ENCODE measurements at regions not wholly inside any gene's neighbourhood (a gene's known extent, or its start where the extent isn't known, plus 50 kb on each side); places are given as distances from the start of the nearest gene placed in this dataset.
"Not testable (repeated sequence)": the region's sequence is repeated elsewhere in the genome, so short reads cannot be mapped to it uniquely, and the experiment has no call there.

- peak; percentile 58 for DNase-seq (ENCODE audit: low read depth)
Observed at GRCh38 chr6:74585753-74586152, 620.1 kb downstream of the COL12A1 start.

GRCh38 chr6:74581681-74582080 lies 624.2 kb downstream of the COL12A1 start:
- no peak for DNase-seq (ENCODE audit: low read depth)

- DNase-seq (ENCODE audit: low read depth), result no peak
Observed at GRCh38 chr6:74579794-74580193, 626.1 kb downstream of the COL12A1 start.

- DNase-seq (ENCODE audit: low read depth), result peak; percentile 15
Observed at GRCh38 chr6:74579047-74579446, 626.8 kb downstream of the COL12A1 start.

GRCh38 chr6:74578339-74578738 lies 627.5 kb downstream of the COL12A1 start:
- peak; percentile 85 for DNase-seq (ENCODE audit: low read depth)

GRCh38 chr6:74577619-74578018 lies 628.2 kb downstream of the COL12A1 start:
- DNase-seq (ENCODE audit: low read depth), result no peak

GRCh38 chr6:74574794-74575193 lies 631.1 kb downstream of the COL12A1 start:
- DNase-seq (ENCODE audit: low read depth), result peak; percentile 56

- no peak for DNase-seq (ENCODE audit: low read depth)
Observed at GRCh38 chr6:74573613-74574012, 632.2 kb downstream of the COL12A1 start.

- DNase-seq (ENCODE audit: low read depth), result no peak
Observed at GRCh38 chr6:74570044-74570443, 635.8 kb downstream of the COL12A1 start.

- no peak for DNase-seq (ENCODE audit: low read depth)
Observed at GRCh38 chr6:74568861-74569260, 637.0 kb downstream of the COL12A1 start.

GRCh38 chr6:74567923-74568290 lies 637.9 kb downstream of the COL12A1 start:
- DNase-seq (ENCODE audit: low read depth), result not testable (repeated sequence)

- DNase-seq (ENCODE audit: low read depth), result no peak
Observed at GRCh38 chr6:74567281-74567922, 638.5 kb downstream of the COL12A1 start.

- DNase-seq (ENCODE audit: low read depth), result no peak
Observed at GRCh38 chr6:74557236-74557635, 648.6 kb downstream of the COL12A1 start.

GRCh38 chr6:74554041-74554440 lies 651.8 kb downstream of the COL12A1 start:
- no peak for DNase-seq (ENCODE audit: low read depth)

- DNase-seq (ENCODE audit: low read depth), result no peak
Observed at GRCh38 chr6:74551896-74552295, 654.0 kb downstream of the COL12A1 start.

- DNase-seq (ENCODE audit: low read depth), result no peak
Observed at GRCh38 chr6:74550821-74551220, 655.0 kb downstream of the COL12A1 start.

- no peak for DNase-seq (ENCODE audit: low read depth)
Observed at GRCh38 chr6:74549746-74550145, 656.1 kb downstream of the COL12A1 start.

- DNase-seq (ENCODE audit: low read depth), result peak; percentile 50
Observed at GRCh38 chr6:74534465-74535211, 671.2 kb downstream of the COL12A1 start.

GRCh38 chr6:74519163-74519562 lies 686.7 kb downstream of the COL12A1 start:
- DNase-seq (ENCODE audit: low read depth), result peak; percentile 55

- DNase-seq (ENCODE audit: low read depth), result no peak
Observed at GRCh38 chr6:74518035-74518434, 687.8 kb downstream of the COL12A1 start.

- DNase-seq (ENCODE audit: low read depth), result peak; percentile 52
Observed at GRCh38 chr6:74510878-74511277, 695.0 kb downstream of the COL12A1 start.

- no peak for DNase-seq (ENCODE audit: low read depth)
Observed at GRCh38 chr6:74507649-74508048, 698.2 kb downstream of the COL12A1 start.

GRCh38 chr6:74505391-74505790 lies 700.5 kb downstream of the COL12A1 start:
- DNase-seq (ENCODE audit: low read depth), result no peak

GRCh38 chr6:74504941-74505340 lies 700.9 kb downstream of the COL12A1 start:
- no peak for DNase-seq (ENCODE audit: low read depth)

Measured in M059J (cell line).